Spinal cord (tissue), 9 donors: ENCODE measurements at regions not wholly inside any gene's neighbourhood (a gene's known extent, or its start where the extent isn't known, plus 50 kb on each side); places are given as distances from the start of the nearest gene placed in this dataset.

Experiments
- DNase-seq, 6 donors: peaks; one replicate each; pipeline versions ENCODE4 v3.0.0 to v3.0.0-alpha.2; 2013 to 2015; ENCODE audit warnings: low spot score in 6 of 6, low read depth in 4 of 6
- H3K27ac ChIP-seq: one replicate; pipeline ENCODE4 v1.5.1; 2013; ENCODE audit warnings: low read depth, low read length, control low read depth
- H3K27me3 ChIP-seq: one replicate; pipeline ENCODE4 v1.6.1; 2013; ENCODE audit warnings: low read length; ENCODE audit not compliant: control insufficient read depth, insufficient read depth
- H3K36me3 ChIP-seq: one replicate; pipeline ENCODE4 v1.6.1; 2013; ENCODE audit warnings: low read length; ENCODE audit not compliant: control insufficient read depth, insufficient read depth
- H3K4me1 ChIP-seq: one replicate; pipeline ENCODE4 v1.6.1; 2013; ENCODE audit warnings: low read length; ENCODE audit not compliant: control insufficient read depth, insufficient read depth
- H3K4me3 ChIP-seq: one replicate; pipeline ENCODE4 v1.5.1; 2013; ENCODE audit warnings: low read depth, low read length, control low read depth
- H3K9me3 ChIP-seq: one replicate; pipeline ENCODE4 v1.6.1; 2013; ENCODE audit warnings: low read length; ENCODE audit not compliant: control insufficient read depth, insufficient read depth
- WGBS: methylation state at CpG from one replicate; pipeline ENCODE4 v1.1.5; 2013; ENCODE audit warnings: missing lambda C conversion rate; ENCODE audit not compliant: insufficient coverage; 5-methylcytosine and 5-hydroxymethylcytosine counted together
- donor health status: healthy.

DNA sequence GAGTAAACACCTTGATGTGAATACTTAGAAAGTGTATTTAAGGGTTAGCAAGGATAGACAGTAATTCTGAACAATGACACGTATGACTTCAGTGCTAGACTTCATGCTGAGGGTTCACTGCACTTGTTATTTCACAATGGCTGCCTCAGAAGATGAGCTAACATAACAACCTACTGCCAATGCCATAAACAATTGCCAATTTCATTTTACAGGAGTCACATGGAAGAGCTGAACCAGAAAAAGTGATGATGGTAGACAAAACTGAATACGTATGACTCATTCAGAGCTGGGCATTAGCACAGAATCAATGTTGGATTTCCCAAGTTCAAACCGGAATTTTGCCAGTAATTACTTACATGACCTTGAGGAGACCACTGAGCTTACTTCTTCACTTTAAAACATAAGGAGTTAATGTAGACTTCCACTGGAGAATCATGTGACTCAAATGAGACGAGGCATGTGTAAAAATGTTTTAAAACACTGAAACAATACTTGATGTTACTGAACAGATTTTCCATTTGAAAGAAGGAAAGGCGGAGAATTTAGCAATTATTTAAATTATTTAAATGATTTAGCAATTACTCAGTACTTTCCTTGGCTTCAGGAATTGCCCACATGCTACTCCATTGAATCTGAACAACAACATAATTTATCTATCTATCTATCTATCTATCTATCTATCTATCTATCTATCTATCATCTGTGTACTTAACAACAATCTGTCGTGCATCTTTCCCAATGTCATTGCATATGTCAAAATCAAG is 868.5 kb upstream of the SLIT2 start:
- H3K4me1 ChIP-seq = no peaks in the 10 kb centered on the region
- no peaks in the 10 kb centered on the region for H3K36me3 ChIP-seq
- no peak for DNase-seq
- H3K27ac ChIP-seq = no peak overlapping the region
- no peaks in the 10 kb centered on the region for H3K9me3 ChIP-seq
- no peak overlapping the region for H3K4me3 ChIP-seq
- 100% methylated on average over 2 of the region's 6 CpGs for WGBS
- no peaks in the 10 kb centered on the region for H3K27me3 ChIP-seq

DNA sequence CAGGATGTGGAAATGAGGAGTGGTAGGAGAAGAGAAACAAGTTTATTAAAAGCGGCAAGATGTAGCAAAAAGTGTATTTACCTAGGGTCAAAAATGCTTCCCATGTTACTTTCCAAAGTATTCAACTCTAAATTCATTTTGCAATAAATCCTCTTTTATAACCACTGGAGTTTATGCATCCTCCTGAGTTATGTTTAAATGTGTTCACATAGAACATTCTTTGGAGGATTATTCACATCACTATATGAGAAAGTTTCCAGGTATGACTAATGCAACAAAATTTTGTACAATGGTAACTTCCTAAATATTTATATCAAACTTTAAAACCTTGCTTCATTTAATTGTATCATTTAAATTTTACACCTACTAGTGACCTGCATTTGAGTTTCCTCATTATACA is 870.6 kb upstream of the SLIT2 start:
- Histone ChIP-seq H3K4me3 (no peak overlapping the region), H3K9me3 (no peaks in the 10 kb centered on the region), H3K27me3 (no peaks in the 10 kb centered on the region), H3K4me1 (no peaks in the 10 kb centered on the region), H3K27ac (no peak overlapping the region), H3K36me3 (no peaks in the 10 kb centered on the region)
- no CpG with 5 or more reads among the region's 1 CpG for WGBS
- DNase-seq = no peak

DNA sequence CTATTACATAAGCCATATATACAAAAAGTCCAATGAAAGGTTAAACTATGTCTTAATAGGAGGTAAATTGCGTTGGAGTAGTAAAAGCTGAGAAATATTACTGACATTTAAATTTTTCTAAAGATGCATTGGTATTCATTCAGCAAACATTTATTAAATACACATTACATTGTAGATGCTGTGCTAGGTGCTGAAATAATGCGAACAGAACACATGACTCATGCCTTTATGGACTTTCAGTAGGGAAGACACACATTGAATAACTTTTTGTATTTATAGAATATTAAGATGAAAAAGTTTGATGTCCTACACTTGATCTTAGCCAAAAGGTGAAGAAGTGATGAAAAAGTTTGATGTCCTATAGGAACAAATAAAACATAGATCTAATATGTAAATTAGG is 871.1 kb upstream of the SLIT2 start:
- Histone ChIP-seq H3K36me3 (no peaks in the 10 kb centered on the region), H3K27ac (no peak overlapping the region)

DNA sequence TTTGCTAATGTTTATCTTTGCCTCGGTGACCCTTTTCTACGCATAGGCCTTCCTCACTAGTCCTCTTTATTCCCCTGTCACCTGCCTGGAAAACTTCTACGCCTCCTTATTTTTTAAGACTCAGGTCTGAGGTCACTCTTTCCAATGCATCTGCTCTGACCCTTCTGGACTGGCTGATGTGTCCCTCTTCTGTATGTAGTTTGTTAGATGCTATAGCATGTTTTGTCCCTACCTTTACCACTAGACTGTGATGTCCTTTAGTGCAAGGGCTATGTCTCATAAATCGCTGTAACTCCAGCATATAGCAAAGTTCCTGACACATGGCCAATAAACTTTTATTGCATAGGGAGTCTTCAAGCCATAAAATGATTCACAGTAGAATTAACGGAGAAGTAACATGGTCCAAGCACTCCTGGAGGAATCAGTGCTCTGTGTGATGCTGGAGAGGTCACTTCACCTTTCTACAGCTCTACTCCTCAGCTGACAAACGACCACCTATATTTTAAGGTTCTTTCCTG is 872.5 kb upstream of the SLIT2 start:
- Histone ChIP-seq H3K36me3 (no peaks in the 10 kb centered on the region), H3K9me3 (no peaks in the 10 kb centered on the region), H3K4me1 (no peaks in the 10 kb centered on the region), H3K4me3 (no peak overlapping the region), H3K27ac (no peak overlapping the region), H3K27me3 (no peaks in the 10 kb centered on the region)
- WGBS = 73% methylated on average over 3 of the region's 6 CpGs
- DNase-seq = no peak

More for the DNA sequence above, 871.1 kb upstream of the SLIT2 start:
- no peaks in the 10 kb centered on the region for H3K27me3 ChIP-seq
- H3K9me3 ChIP-seq = no peaks in the 10 kb centered on the region
- WGBS = no CpG with 5 or more reads among the region's 2 CpGs
- H3K4me3 ChIP-seq = no peak overlapping the region
- DNase-seq = no peak
- no peaks in the 10 kb centered on the region for H3K4me1 ChIP-seq

DNA sequence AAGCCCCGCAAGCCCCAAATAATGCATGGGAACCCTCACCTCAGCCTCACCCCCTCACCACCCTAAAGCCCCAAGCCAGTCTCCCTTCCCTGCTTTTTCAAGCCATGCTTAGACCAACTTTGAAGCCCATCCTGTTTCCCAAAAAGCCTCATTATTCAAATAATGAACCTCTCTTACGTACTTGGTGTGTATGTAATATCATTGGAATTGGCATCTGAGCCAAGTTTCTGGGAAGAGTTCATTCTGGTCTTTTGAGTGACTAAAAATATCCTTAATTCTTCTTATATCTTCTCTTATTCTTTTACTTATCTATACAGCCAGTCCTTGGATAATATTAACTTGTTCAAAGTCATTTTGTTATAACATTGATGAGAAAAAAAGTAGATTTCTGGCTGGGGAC is 875.8 kb upstream of the SLIT2 start:
- Histone ChIP-seq H3K27ac (no peak overlapping the region), H3K9me3 (no peaks in the 10 kb centered on the region), H3K4me3 (no peak overlapping the region), H3K36me3 (no peaks in the 10 kb centered on the region), H3K4me1 (no peaks in the 10 kb centered on the region), H3K27me3 (no peaks in the 10 kb centered on the region)
- no peak for DNase-seq
- WGBS = 100% methylated on average over 1 of the region's 2 CpGs

DNA sequence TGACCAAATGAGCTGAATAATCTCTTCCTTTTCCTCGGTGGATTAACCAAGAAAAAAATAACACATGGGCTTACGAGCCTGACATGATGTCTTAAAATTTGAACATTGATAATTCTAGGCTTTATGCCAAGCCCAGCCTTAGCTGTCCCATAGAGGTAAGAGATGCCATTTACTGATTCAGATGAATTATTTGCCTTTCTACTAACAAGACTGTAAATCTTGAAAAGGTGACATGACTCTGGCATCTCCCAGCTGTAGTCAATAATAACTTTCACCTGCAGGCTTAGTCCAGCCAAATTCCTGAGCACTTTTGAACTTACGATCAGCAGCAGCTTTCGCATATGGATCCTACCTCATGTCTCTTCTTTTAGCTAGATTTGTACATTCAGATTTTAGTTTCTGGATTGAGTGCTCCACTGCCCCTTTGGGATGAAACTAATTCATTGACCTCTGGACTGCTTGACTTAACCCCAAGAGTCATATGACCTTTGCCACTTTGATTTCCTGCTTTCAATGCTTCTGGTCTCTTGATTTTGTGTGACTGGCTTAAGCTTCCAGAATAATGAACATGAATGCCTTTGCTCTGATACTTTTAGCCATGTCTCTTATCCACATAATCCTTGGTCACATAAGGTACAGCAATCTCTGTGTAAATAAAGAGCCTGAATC is 876.4 kb upstream of the SLIT2 start:
- H3K9me3 ChIP-seq = no peaks in the 10 kb centered on the region
- WGBS = 90% methylated on average over 2 of the region's 4 CpGs
- no peaks in the 10 kb centered on the region for H3K27me3 ChIP-seq
- no peak overlapping the region for H3K27ac ChIP-seq
- no peaks in the 10 kb centered on the region for H3K36me3 ChIP-seq
- no peaks in the 10 kb centered on the region for H3K4me1 ChIP-seq
- peak in 1 of 6 donors; percentile 45 for DNase-seq
- H3K4me3 ChIP-seq = no peak overlapping the region

DNA sequence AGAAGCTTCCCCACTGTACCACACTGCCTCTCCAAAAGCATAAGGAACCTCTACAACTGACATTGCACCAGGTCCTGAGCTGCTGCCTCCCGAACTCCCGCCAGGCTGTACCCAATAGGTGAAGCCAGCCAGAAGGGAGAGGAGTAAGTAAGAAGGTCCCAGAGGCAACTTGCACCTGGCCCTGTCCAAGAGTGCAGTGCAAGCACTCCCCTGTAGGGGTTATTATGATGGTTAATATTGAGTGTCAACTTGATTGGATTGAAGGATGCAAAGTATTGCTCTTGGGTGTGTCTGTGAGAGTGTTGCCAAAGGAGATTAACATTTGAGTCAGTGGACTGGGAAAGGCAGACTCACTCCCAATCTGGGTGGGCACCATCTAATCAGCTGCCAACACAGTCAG is 879.3 kb upstream of the SLIT2 start:
- Histone ChIP-seq H3K27me3 (no peaks in the 10 kb centered on the region), H3K4me3 (no peak overlapping the region)
- 94% methylated on average over 2 of the region's 2 CpGs for WGBS

DNA sequence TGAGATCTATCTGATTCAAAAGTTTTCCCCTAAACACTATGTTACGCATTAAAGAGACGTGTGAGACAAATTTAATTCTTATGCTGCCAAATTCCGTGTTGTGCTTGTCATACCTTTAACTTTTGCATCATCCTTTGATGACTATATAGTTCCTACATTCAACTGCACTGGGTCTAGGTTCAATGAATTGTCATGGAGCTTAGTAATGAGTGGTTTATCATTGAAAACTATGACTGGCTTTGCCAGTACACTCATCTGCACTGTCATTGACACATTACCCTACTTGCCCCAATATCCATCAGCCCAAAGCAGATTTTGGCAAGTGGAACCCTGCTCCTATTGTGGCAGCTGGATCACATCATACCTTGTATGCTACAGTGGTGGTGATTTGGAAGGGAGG is 882.9 kb upstream of the SLIT2 start:
- no peaks in the 10 kb centered on the region for H3K9me3 ChIP-seq
- DNase-seq = no peak
- H3K27ac ChIP-seq = no peak overlapping the region
- WGBS = 100% methylated on average over 3 of the region's 3 CpGs
- no peaks in the 10 kb centered on the region for H3K27me3 ChIP-seq
- no peak overlapping the region for H3K4me3 ChIP-seq
- no peaks in the 10 kb centered on the region for H3K4me1 ChIP-seq
- no peaks in the 10 kb centered on the region for H3K36me3 ChIP-seq

More for the DNA sequence above, 879.3 kb upstream of the SLIT2 start:
- Histone ChIP-seq H3K9me3 (no peaks in the 10 kb centered on the region), H3K36me3 (no peaks in the 10 kb centered on the region), H3K27ac (no peak overlapping the region), H3K4me1 (no peaks in the 10 kb centered on the region)
- no peak for DNase-seq

DNA sequence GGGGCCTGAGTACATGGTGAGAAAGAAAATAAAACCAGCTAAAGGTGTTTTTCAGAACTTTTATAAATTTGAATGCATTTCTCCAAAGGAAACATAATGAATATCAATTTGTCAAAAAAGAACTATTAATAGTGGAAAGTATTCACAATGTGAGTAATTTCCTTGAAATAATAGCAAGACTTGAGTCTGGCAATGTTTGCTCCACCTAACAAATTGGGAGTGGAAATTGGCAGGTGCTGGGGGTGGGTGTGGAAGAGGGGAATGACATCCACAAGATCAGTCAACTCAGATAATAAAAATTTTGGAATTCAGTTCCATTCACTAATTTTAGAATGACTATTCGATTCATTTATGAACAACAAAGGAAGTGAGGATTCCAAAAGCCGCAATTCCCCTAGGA is 884.8 kb upstream of the SLIT2 start:
- no CpG with 5 or more reads among the region's 2 CpGs for WGBS
- no peaks in the 10 kb centered on the region for H3K9me3 ChIP-seq
- no peak for DNase-seq
- H3K4me1 ChIP-seq = no peaks in the 10 kb centered on the region
- no peaks in the 10 kb centered on the region for H3K27me3 ChIP-seq
- no peaks in the 10 kb centered on the region for H3K36me3 ChIP-seq
- H3K27ac ChIP-seq = no peak overlapping the region
- H3K4me3 ChIP-seq = no peak overlapping the region

DNA sequence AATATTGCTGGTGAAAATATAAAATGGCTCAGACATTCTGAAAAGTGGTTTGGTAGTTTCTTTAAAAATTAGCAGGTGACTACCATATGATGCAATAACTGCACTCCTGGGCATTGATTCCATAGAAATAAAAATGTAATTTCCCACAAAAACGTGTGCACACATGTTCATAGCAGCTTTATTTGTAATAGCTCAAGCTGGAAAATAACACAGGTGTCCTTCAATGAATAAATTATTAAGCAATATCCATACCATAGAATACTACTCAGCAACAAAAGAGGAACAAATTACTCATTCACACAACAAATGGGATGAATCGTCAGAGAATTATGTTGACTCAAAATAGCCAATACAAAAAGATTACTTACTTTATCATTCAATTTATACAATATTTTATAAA is 893.7 kb upstream of the SLIT2 start:
- H3K4me3 ChIP-seq = no peak overlapping the region
- WGBS = no CpG with 5 or more reads among the region's 2 CpGs
- H3K27ac ChIP-seq = no peak overlapping the region
- H3K4me1 ChIP-seq = no peaks in the 10 kb centered on the region
- no peaks in the 10 kb centered on the region for H3K9me3 ChIP-seq
- DNase-seq = no peak
- H3K27me3 ChIP-seq = no peaks in the 10 kb centered on the region
- H3K36me3 ChIP-seq = no peaks in the 10 kb centered on the region
